ENCODE measurements at regions not wholly inside any gene's neighbourhood (a gene's known extent, or its start where the extent isn't known, plus 50 kb on each side); places are given as distances from the start of the nearest gene placed in this dataset.

DNA sequence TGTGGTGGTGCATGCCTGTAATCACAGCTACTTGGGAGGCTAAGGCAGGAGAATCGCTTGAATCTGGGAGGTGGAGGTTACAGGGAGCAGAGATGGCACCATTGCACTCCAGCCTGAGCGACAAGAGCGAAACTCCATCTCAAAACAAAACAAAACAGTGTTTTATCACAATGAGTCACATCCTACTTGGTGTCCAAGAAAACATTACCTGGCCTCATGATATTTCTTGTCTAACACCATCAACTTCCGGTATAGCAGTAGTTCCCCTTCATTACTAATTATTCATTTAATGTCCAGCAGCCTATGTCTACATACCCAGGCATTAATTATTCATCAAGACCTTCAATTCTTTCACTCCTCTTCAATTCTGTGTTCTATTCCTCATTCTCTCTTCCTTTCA, 115.5 kb downstream of the CCDC59 start:
- TF ChIP-seq, protein P1, sequence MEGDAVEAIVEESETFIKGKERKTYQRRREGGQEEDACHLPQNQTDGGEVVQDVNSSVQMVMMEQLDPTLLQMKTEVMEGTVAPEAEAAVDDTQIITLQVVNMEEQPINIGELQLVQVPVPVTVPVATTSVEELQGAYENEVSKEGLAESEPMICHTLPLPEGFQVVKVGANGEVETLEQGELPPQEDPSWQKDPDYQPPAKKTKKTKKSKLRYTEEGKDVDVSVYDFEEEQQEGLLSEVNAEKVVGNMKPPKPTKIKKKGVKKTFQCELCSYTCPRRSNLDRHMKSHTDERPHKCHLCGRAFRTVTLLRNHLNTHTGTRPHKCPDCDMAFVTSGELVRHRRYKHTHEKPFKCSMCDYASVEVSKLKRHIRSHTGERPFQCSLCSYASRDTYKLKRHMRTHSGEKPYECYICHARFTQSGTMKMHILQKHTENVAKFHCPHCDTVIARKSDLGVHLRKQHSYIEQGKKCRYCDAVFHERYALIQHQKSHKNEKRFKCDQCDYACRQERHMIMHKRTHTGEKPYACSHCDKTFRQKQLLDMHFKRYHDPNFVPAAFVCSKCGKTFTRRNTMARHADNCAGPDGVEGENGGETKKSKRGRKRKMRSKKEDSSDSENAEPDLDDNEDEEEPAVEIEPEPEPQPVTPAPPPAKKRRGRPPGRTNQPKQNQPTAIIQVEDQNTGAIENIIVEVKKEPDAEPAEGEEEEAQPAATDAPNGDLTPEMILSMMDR (IDR thresholded peaks at IDR 0.05): no peak
- TF ChIP-seq POLR2A (IDR thresholded peaks at IDR 0.05): no peak

Measured in thyroid gland (tissue), 4 donors.